ENCODE measurements at regions not wholly inside any gene's neighbourhood (a gene's known extent, or its start where the extent isn't known, plus 50 kb on each side); places are given as distances from the start of the nearest gene placed in this dataset.

GRCh38 chr12:42977451-42978230 is 388.1 kb upstream of the PRICKLE1 start:
- Mint-ChIP-seq H3K4me1 (ENCODE audit: low read depth) (no peaks in the 10 kb centered on the region), H3K27ac (no peak overlapping the region), H3K9me3 (peaks cover 38% of the 10 kb centered on the region), H3K4me3 (no peak overlapping the region), H3K36me3 (ENCODE audit: low read depth) (no peaks in the 10 kb centered on the region), H3K27me3 (no peaks in the 10 kb centered on the region)
- intact Hi-C loops (cut with micrococcal nuclease), result no loop called here

GRCh38 chr12:42976620-42977019 is 387.1 kb upstream of the PRICKLE1 start:
- no peak overlapping the region for H3K4me3 Mint-ChIP-seq
- H3K27me3 Mint-ChIP-seq, result no peaks in the 10 kb centered on the region
- no peaks in the 10 kb centered on the region for H3K4me1 Mint-ChIP-seq (ENCODE audit: low read depth)
- no peaks in the 10 kb centered on the region for H3K36me3 Mint-ChIP-seq (ENCODE audit: low read depth)
- H3K27ac Mint-ChIP-seq, result no peak overlapping the region
- H3K9me3 Mint-ChIP-seq, result peaks cover 47% of the 10 kb centered on the region
- intact Hi-C loops (cut with micrococcal nuclease), result no loop called here

GRCh38 chr12:42976122-42976521 is 386.6 kb upstream of the PRICKLE1 start:
- H3K27ac Mint-ChIP-seq, result no peak overlapping the region
- H3K4me3 Mint-ChIP-seq, result no peak overlapping the region
- H3K36me3 Mint-ChIP-seq (ENCODE audit: low read depth), result no peaks in the 10 kb centered on the region
- no peaks in the 10 kb centered on the region for H3K27me3 Mint-ChIP-seq
- no peaks in the 10 kb centered on the region for H3K4me1 Mint-ChIP-seq (ENCODE audit: low read depth)
- H3K9me3 Mint-ChIP-seq, result peaks cover 47% of the 10 kb centered on the region
- intact Hi-C loops (cut with micrococcal nuclease), result no loop called here

- no peak overlapping the region for H3K4me3 Mint-ChIP-seq
- H3K36me3 Mint-ChIP-seq (ENCODE audit: low read depth), result no peaks in the 10 kb centered on the region
- no peaks in the 10 kb centered on the region for H3K27me3 Mint-ChIP-seq
- peaks cover 35% of the 10 kb centered on the region for H3K9me3 Mint-ChIP-seq
- no peaks in the 10 kb centered on the region for H3K4me1 Mint-ChIP-seq (ENCODE audit: low read depth)
- no peak overlapping the region for H3K27ac Mint-ChIP-seq
- intact Hi-C loops (cut with micrococcal nuclease), result no loop called here
Measured at GRCh38 chr12:42969355-42969754, 379.8 kb upstream of the PRICKLE1 start.

- Mint-ChIP-seq H3K27ac (no peak overlapping the region), H3K9me3 (peaks cover 26% of the 10 kb centered on the region), H3K4me3 (no peak overlapping the region), H3K4me1 (ENCODE audit: low read depth) (no peaks in the 10 kb centered on the region), H3K36me3 (ENCODE audit: low read depth) (no peaks in the 10 kb centered on the region), H3K27me3 (no peaks in the 10 kb centered on the region)
- intact Hi-C loops (cut with micrococcal nuclease), result no loop called here
Measured at GRCh38 chr12:42968426-42968825, 378.9 kb upstream of the PRICKLE1 start.

GRCh38 chr12:42967850-42968249 is 378.3 kb upstream of the PRICKLE1 start:
- Mint-ChIP-seq H3K4me1 (ENCODE audit: low read depth) (no peaks in the 10 kb centered on the region), H3K9me3 (peaks cover 20% of the 10 kb centered on the region), H3K27me3 (no peaks in the 10 kb centered on the region), H3K36me3 (ENCODE audit: low read depth) (no peaks in the 10 kb centered on the region), H3K4me3 (no peak overlapping the region), H3K27ac (no peak overlapping the region)
- intact Hi-C loops (cut with micrococcal nuclease), result no loop called here

- no peak overlapping the region for H3K27ac Mint-ChIP-seq
- peaks cover 7% of the 10 kb centered on the region for H3K9me3 Mint-ChIP-seq
- intact Hi-C loops (cut with micrococcal nuclease), result no loop called here
- H3K36me3 Mint-ChIP-seq (ENCODE audit: low read depth), result no peaks in the 10 kb centered on the region
- H3K4me3 Mint-ChIP-seq, result no peak overlapping the region
- no peaks in the 10 kb centered on the region for H3K27me3 Mint-ChIP-seq
- H3K4me1 Mint-ChIP-seq (ENCODE audit: low read depth), result no peaks in the 10 kb centered on the region
Measured at GRCh38 chr12:42963988-42964387, 374.4 kb upstream of the PRICKLE1 start.

GRCh38 chr12:42962384-42962783 is 372.8 kb upstream of the PRICKLE1 start:
- Mint-ChIP-seq H3K27me3 (no peaks in the 10 kb centered on the region), H3K4me3 (no peak overlapping the region), H3K9me3 (no peaks in the 10 kb centered on the region), H3K27ac (no peak overlapping the region), H3K36me3 (ENCODE audit: low read depth) (no peaks in the 10 kb centered on the region), H3K4me1 (ENCODE audit: low read depth) (no peaks in the 10 kb centered on the region)
- intact Hi-C loops (cut with micrococcal nuclease), result no loop called here

- intact Hi-C loops (cut with micrococcal nuclease), result no loop called here
- Mint-ChIP-seq H3K36me3 (ENCODE audit: low read depth) (no peaks in the 10 kb centered on the region), H3K9me3 (peaks cover 2% of the 10 kb centered on the region), H3K27me3 (no peaks in the 10 kb centered on the region), H3K4me3 (no peak overlapping the region), H3K4me1 (ENCODE audit: low read depth) (no peaks in the 10 kb centered on the region), H3K27ac (no peak overlapping the region)
Measured at GRCh38 chr12:42961395-42961794, 371.8 kb upstream of the PRICKLE1 start.

- Mint-ChIP-seq H3K36me3 (ENCODE audit: low read depth) (no peaks in the 10 kb centered on the region), H3K9me3 (peaks cover 13% of the 10 kb centered on the region), H3K4me1 (ENCODE audit: low read depth) (no peaks in the 10 kb centered on the region), H3K27me3 (no peaks in the 10 kb centered on the region), H3K4me3 (no peak overlapping the region), H3K27ac (no peak overlapping the region)
- intact Hi-C loops (cut with micrococcal nuclease), result no loop called here
Measured at GRCh38 chr12:42960087-42960527, 370.6 kb upstream of the PRICKLE1 start.

- Mint-ChIP-seq H3K9me3 (peaks cover 32% of the 10 kb centered on the region), H3K36me3 (ENCODE audit: low read depth) (no peaks in the 10 kb centered on the region), H3K27ac (no peak overlapping the region), H3K4me3 (no peak overlapping the region), H3K4me1 (ENCODE audit: low read depth) (no peaks in the 10 kb centered on the region), H3K27me3 (no peaks in the 10 kb centered on the region)
- intact Hi-C loops (cut with micrococcal nuclease), result no loop called here
Measured at GRCh38 chr12:42958291-42958674, 368.7 kb upstream of the PRICKLE1 start.

- Mint-ChIP-seq H3K9me3 (peaks cover 36% of the 10 kb centered on the region), H3K36me3 (ENCODE audit: low read depth) (no peaks in the 10 kb centered on the region), H3K4me3 (no peak overlapping the region), H3K4me1 (ENCODE audit: low read depth) (no peaks in the 10 kb centered on the region), H3K27ac (no peak overlapping the region), H3K27me3 (no peaks in the 10 kb centered on the region)
- intact Hi-C loops (cut with micrococcal nuclease), result no loop called here
Measured at GRCh38 chr12:42957561-42958290, 368.2 kb upstream of the PRICKLE1 start.

GRCh38 chr12:42957136-42957535 is 367.6 kb upstream of the PRICKLE1 start:
- H3K4me3 Mint-ChIP-seq, result no peak overlapping the region
- no peak overlapping the region for H3K27ac Mint-ChIP-seq
- no peaks in the 10 kb centered on the region for H3K27me3 Mint-ChIP-seq
- H3K36me3 Mint-ChIP-seq (ENCODE audit: low read depth), result no peaks in the 10 kb centered on the region
- peaks cover 42% of the 10 kb centered on the region for H3K9me3 Mint-ChIP-seq
- intact Hi-C loops (cut with micrococcal nuclease), result no loop called here
- no peaks in the 10 kb centered on the region for H3K4me1 Mint-ChIP-seq (ENCODE audit: low read depth)

- intact Hi-C loops (cut with micrococcal nuclease), result no loop called here
- Mint-ChIP-seq H3K9me3 (peaks cover 77% of the 10 kb centered on the region), H3K4me1 (ENCODE audit: low read depth) (no peaks in the 10 kb centered on the region), H3K27ac (no peak overlapping the region), H3K27me3 (no peaks in the 10 kb centered on the region), H3K36me3 (ENCODE audit: low read depth) (no peaks in the 10 kb centered on the region), H3K4me3 (no peak overlapping the region)
Measured at GRCh38 chr12:42953021-42953420, 363.5 kb upstream of the PRICKLE1 start.

Data from dendritic cell treated with granulocyte-macrophage colony-stimulating factor and Interleukin-4, amounts not matched to agents 40 ng/mL and 50 ng/mL, for 4 days (primary cell).